ENCODE measurements at regions not wholly inside any gene's neighbourhood (a gene's known extent, or its start where the extent isn't known, plus 50 kb on each side); places are given as distances from the start of the nearest gene placed in this dataset.

DNA sequence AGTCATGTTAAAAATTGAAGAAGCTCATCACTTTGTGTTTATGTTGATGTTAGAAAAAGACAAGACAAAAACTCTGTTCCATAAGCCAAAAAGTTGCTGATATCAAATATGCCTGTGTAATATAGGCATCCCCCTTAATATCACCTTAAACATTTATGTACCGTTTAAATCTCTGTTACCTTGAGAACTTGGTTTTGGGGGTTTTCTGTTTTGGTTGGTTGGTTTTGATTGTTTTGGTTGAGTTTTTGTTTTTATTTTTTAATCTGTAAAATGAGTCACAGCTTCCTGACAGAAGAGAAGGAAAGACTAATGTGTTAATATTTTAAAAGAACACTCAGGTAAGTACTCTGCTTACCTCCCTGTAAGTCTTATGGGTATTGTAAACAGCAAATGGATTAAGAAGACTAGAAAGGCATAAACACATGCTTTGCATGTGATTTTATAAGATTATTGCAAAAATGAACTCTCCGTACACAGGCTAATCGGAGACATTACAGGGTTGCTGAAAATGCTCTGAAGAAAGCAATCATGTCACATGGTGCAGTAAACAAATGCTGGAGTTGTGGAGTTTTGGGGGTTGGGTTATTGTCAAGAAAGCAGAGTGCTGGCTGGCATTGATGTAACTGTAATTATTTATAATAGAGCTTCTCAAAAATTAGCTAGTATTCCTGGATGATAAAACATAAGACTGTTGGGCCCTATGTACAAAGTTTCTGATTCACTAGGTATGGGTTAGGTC is 69.5 kb upstream of the MBNL1 start:
- no peak for DNase-seq
- no peaks in the 10 kb centered on the region for H3K9me3 ChIP-seq (replicated peaks; ENCODE audit: control insufficient read depth, low read depth, low read length)
- H3K36me3 ChIP-seq (ENCODE audit: control insufficient read depth, insufficient read depth, low read length) = no peaks in the 10 kb centered on the region
- H3K27me3 ChIP-seq (ENCODE audit: control insufficient read depth, insufficient read depth, low read length) = no peaks in the 10 kb centered on the region
- no CpG with 5 or more reads among the region's 3 CpGs for WGBS (ENCODE audit: insufficient coverage)
- no peaks in the 10 kb centered on the region for H3K4me1 ChIP-seq (ENCODE audit: control insufficient read depth, insufficient read depth, low read length)
- H3K4me3 ChIP-seq (ENCODE audit: low read length) = no peak overlapping the region
- no peak overlapping the region for H3K27ac ChIP-seq (ENCODE audit: low read length)

DNA sequence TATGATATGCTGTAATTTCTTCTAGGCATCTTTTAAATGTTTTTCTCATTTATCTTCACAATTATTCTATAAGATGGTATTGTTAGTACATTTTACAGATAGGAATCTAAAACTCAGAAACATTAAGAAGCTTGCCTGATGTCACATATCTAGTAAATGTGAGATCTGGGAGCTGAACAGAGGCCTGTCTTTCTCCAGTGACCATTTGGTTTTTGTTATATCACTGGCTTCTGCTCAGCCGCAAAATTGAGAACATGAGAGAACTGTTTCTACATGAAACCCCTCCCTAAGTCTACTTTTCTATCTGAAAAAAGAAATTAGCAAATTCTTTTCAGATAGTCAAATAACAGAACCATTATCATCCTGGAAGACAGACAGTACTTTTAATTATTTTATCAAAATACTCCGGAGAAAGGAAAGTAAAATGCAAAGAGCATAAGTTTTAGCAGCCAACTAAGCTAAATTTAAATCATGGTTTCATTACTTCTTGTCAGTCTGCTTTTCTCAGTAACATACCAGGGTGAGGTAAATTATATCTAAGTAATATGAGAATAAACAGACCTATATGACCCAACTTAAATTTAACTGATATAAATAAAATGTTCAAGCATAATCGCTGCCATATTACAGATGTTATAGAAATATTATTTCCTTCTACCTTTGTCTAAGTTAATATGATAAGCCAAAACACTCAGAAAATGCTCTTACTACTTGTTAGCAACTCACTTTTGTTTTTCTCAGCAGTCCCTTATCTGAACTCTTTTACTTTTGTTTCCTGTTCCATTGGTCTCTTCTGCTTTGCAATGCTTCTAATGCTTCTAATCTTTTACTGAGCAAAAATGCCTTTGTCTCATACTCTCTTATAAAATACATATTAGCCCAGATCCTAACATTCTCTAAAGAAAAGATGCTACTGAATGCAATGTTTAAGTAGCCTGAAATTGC is 68.0 kb upstream of the MBNL1 start:
- Histone ChIP-seq H3K4me3 (ENCODE audit: low read length) (no peak overlapping the region), H3K4me1 (ENCODE audit: control insufficient read depth, insufficient read depth, low read length) (no peaks in the 10 kb centered on the region), H3K36me3 (ENCODE audit: control insufficient read depth, insufficient read depth, low read length) (no peaks in the 10 kb centered on the region), H3K27me3 (ENCODE audit: control insufficient read depth, insufficient read depth, low read length) (no peaks in the 10 kb centered on the region), H3K27ac (ENCODE audit: low read length) (no peak overlapping the region), H3K9me3 (replicated peaks; ENCODE audit: control insufficient read depth, low read depth, low read length) (no peaks in the 10 kb centered on the region)
- WGBS (ENCODE audit: insufficient coverage) = no CpG with 5 or more reads among the region's 3 CpGs
- DNase-seq = peak; percentile 43

DNA sequence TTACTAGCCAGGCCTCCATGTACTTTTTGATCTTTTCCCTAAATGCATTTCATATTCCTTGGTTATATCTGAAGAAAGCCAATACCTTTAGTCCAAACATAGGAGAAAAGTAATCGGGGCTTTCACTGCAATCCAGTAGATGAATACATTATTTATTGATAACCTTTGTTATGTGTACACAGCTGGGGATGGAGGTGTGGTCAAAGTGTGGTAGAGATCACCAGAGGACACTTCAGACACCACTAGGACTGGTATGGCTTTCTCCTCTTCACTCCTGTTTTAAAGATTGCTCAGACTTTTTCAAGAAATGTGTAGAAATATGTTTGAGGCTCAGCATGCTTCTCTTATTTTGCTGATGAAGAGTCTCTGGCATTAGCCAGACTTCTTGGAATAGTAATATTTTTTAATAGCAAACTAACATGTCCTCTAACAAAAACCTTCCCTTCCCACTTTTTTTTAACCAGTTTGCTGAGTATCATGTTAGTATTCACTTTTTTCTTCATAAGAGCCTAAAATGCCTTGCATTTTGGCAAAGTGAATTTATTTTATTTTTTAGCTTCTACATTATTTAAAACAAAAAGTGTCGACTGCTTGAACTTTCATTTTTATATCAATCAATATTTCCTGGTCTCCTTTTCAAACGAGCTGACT is 65.6 kb upstream of the MBNL1 start:
- H3K27ac ChIP-seq (ENCODE audit: low read length) = no peak overlapping the region
- H3K36me3 ChIP-seq (ENCODE audit: control insufficient read depth, insufficient read depth, low read length) = no peaks in the 10 kb centered on the region
- H3K9me3 ChIP-seq (replicated peaks; ENCODE audit: control insufficient read depth, low read depth, low read length) = no peaks in the 10 kb centered on the region
- no peaks in the 10 kb centered on the region for H3K4me1 ChIP-seq (ENCODE audit: control insufficient read depth, insufficient read depth, low read length)
- no peak for DNase-seq
- no peaks in the 10 kb centered on the region for H3K27me3 ChIP-seq (ENCODE audit: control insufficient read depth, insufficient read depth, low read length)
- H3K4me3 ChIP-seq (ENCODE audit: low read length) = no peak overlapping the region
- no CpG with 5 or more reads among the region's 3 CpGs for WGBS (ENCODE audit: insufficient coverage)

DNA sequence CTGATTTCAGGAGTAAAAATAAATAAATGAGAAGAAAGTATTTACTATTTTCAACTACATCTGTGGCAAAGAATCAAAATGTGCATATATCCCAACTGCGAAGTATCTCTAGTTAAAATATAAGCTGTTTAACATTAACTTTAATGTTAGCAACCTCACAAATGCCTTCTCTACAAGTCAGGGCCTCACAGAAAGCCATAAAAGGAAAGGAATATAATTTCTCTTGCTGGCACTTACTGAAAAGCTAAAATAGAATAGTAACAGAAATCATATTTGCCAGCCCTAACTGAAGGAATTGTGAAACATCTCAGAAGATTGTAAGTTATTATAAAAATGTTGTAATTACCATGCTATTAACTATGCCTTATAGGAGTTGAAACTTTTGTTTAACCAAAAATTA is 65.1 kb upstream of the MBNL1 start:
- H3K27me3 ChIP-seq (ENCODE audit: control insufficient read depth, insufficient read depth, low read length) = no peaks in the 10 kb centered on the region
- H3K9me3 ChIP-seq (replicated peaks; ENCODE audit: control insufficient read depth, low read depth, low read length) = no peaks in the 10 kb centered on the region
- no peak overlapping the region for H3K27ac ChIP-seq (ENCODE audit: low read length)
- no CpG with 5 or more reads among the region's 1 CpG for WGBS (ENCODE audit: insufficient coverage)
- H3K4me3 ChIP-seq (ENCODE audit: low read length) = no peak overlapping the region
- no peak for DNase-seq
- H3K4me1 ChIP-seq (ENCODE audit: control insufficient read depth, insufficient read depth, low read length) = no peaks in the 10 kb centered on the region
- no peaks in the 10 kb centered on the region for H3K36me3 ChIP-seq (ENCODE audit: control insufficient read depth, insufficient read depth, low read length)

DNA sequence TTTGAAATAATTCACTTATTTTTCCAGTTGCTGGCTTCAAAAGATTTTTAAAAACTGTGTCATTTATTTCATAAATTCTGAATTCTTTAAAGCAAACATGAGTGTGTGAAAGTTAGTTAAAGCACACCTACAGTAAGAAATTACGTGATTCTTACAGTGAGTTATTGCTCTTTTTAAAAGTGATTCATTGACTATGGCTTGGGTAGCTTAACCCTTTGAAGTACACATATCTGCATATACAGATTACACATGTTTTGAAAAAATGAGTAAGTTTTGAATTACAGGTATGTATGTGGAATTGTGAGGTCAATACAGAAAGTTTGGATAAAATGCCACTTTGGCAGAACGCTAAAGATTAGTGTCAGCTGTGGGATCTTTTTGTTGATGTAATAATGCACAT is 64.5 kb upstream of the MBNL1 start:
- no peaks in the 10 kb centered on the region for H3K9me3 ChIP-seq (replicated peaks; ENCODE audit: control insufficient read depth, low read depth, low read length)
- no peak overlapping the region for H3K4me3 ChIP-seq (ENCODE audit: low read length)
- H3K4me1 ChIP-seq (ENCODE audit: control insufficient read depth, insufficient read depth, low read length) = no peaks in the 10 kb centered on the region
- no peaks in the 10 kb centered on the region for H3K27me3 ChIP-seq (ENCODE audit: control insufficient read depth, insufficient read depth, low read length)
- WGBS (ENCODE audit: insufficient coverage) = no CpG with 5 or more reads among the region's 2 CpGs
- no peak overlapping the region for H3K27ac ChIP-seq (ENCODE audit: low read length)
- no peak for DNase-seq
- H3K36me3 ChIP-seq (ENCODE audit: control insufficient read depth, insufficient read depth, low read length) = no peaks in the 10 kb centered on the region

DNA sequence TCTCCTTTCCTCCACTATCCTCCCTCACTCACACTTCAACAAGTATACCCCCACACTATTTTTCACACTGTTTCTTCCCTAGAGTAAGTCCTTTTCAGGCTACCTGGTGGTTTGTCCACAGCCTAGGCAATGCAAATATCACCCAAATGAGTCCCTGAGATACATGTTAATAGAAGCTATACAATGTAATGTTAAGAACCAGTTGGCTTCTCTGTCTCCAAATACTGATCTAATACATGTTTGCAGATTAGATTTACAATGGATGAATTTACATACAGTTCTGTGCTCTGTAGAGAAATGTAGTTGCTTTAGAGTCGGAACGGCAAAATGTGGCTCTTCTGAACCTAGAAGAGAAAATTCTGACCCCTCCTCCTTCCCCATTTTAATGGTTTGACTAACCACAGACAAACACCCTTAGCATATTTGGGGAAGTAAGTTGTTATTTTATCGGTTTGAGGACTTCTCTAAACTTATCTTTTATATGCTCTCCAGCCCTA is 63.6 kb upstream of the MBNL1 start:
- peak; percentile 54 for DNase-seq
- no peaks in the 10 kb centered on the region for H3K9me3 ChIP-seq (replicated peaks; ENCODE audit: control insufficient read depth, low read depth, low read length)
- H3K36me3 ChIP-seq (ENCODE audit: control insufficient read depth, insufficient read depth, low read length) = no peaks in the 10 kb centered on the region
- H3K27me3 ChIP-seq (ENCODE audit: control insufficient read depth, insufficient read depth, low read length) = no peaks in the 10 kb centered on the region
- no peaks in the 10 kb centered on the region for H3K4me1 ChIP-seq (ENCODE audit: control insufficient read depth, insufficient read depth, low read length)
- H3K4me3 ChIP-seq (ENCODE audit: low read length) = no peak overlapping the region
- no peak overlapping the region for H3K27ac ChIP-seq (ENCODE audit: low read length)
- WGBS (ENCODE audit: insufficient coverage) = no CpG with 5 or more reads among the region's 3 CpGs

DNA sequence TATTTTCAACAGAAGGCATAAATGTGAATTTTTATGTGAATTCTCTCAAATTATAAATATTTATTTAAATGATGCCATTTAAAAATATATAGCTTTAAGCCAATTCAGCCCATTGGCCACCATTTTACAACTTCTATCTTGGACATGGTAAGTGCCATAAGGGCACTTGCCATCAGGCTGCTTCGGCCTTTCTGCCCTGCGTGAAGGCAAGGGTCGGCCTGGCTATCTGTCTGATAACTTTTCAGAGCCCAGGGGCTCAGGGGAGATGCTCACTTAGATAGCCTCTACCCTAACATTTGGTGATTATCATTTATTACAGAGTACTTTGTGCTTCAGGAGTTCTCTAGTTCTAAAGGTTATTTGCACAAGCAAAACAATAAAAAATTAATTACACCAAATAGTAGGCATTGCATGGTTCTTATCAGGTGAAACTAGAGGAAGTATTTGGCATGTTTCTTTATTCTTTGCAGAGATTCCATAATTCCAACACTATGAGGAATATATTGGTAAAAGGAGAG is 62.4 kb upstream of the MBNL1 start:
- no peaks in the 10 kb centered on the region for H3K9me3 ChIP-seq (replicated peaks; ENCODE audit: control insufficient read depth, low read depth, low read length)
- no peaks in the 10 kb centered on the region for H3K27me3 ChIP-seq (ENCODE audit: control insufficient read depth, insufficient read depth, low read length)
- H3K4me1 ChIP-seq (ENCODE audit: control insufficient read depth, insufficient read depth, low read length) = no peaks in the 10 kb centered on the region
- DNase-seq = no peak
- no peak overlapping the region for H3K4me3 ChIP-seq (ENCODE audit: low read length)
- no CpG with 5 or more reads among the region's 3 CpGs for WGBS (ENCODE audit: insufficient coverage)
- no peaks in the 10 kb centered on the region for H3K36me3 ChIP-seq (ENCODE audit: control insufficient read depth, insufficient read depth, low read length)
- H3K27ac ChIP-seq (ENCODE audit: low read length) = no peak overlapping the region

DNA sequence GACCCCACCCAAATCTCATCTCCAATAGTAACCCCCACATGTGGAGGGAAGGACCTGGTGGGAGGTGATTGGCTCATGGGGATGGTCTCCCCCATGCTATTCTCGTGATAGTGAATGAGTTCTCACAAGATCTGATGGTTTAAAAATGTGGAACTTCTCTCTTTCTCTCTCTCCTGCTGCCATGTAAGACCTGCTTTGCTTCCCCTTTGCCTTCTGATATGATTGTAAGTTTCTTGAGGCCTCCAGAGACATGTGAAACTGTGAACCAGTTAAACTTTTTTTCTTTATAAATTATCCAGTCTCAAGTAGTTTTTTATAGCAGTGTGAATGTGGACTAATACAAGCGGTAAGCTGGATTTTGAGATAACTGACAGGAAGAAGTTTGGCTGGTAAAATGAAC is 60.3 kb upstream of the MBNL1 start:
- no peak overlapping the region for H3K27ac ChIP-seq (ENCODE audit: low read length)
- H3K27me3 ChIP-seq (ENCODE audit: control insufficient read depth, insufficient read depth, low read length) = no peaks in the 10 kb centered on the region
- no peak for DNase-seq
- H3K9me3 ChIP-seq (replicated peaks; ENCODE audit: control insufficient read depth, low read depth, low read length) = no peaks in the 10 kb centered on the region
- H3K4me3 ChIP-seq (ENCODE audit: low read length) = no peak overlapping the region
- no peaks in the 10 kb centered on the region for H3K36me3 ChIP-seq (ENCODE audit: control insufficient read depth, insufficient read depth, low read length)
- WGBS (ENCODE audit: insufficient coverage) = no CpG with 5 or more reads among the region's 2 CpGs
- no peaks in the 10 kb centered on the region for H3K4me1 ChIP-seq (ENCODE audit: control insufficient read depth, insufficient read depth, low read length)

DNA sequence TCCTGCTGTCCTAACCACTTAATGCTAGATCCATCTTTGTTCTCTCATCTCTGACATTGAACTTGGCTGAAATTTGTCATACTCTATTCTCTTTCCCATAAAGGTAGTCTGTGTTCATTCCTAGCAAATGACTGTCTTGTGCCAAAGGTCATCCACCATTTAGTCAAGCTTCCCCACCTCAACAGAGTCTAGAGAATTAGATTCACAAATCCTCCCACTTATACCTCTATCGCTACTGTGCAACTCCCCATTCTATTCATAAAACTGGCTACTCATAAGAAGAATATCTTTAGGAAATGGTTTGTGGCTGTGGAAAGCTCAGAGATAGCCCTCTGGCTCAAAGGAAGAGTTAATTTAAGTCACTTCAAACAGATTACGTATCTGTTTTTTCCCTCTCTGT is 59.7 kb upstream of the MBNL1 start:
- H3K4me1 ChIP-seq (ENCODE audit: control insufficient read depth, insufficient read depth, low read length) = no peaks in the 10 kb centered on the region
- no peaks in the 10 kb centered on the region for H3K9me3 ChIP-seq (replicated peaks; ENCODE audit: control insufficient read depth, low read depth, low read length)
- DNase-seq = no peak
- no CpG with 5 or more reads among the region's 2 CpGs for WGBS (ENCODE audit: insufficient coverage)
- no peaks in the 10 kb centered on the region for H3K27me3 ChIP-seq (ENCODE audit: control insufficient read depth, insufficient read depth, low read length)
- no peaks in the 10 kb centered on the region for H3K36me3 ChIP-seq (ENCODE audit: control insufficient read depth, insufficient read depth, low read length)
- no peak overlapping the region for H3K4me3 ChIP-seq (ENCODE audit: low read length)
- no peak overlapping the region for H3K27ac ChIP-seq (ENCODE audit: low read length)

DNA sequence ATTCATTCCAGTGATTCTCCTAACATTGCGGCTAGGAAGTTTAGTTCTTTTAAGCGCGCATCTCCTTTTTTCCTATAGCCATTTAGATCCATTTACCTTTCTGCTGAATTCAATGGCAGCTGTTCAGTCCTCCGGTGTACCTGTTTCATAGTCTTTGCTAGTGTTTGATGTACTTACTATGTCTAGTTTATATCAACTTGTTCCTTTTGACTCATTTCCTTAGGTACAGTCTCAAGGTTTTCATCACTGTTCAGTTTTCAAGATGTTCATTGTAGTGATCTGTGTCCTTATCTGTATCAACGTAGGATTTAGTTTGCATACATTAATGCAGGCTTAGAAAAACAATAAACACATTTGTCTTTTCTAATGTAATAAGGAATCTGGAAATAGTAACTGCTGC is 59.0 kb upstream of the MBNL1 start:
- WGBS (ENCODE audit: insufficient coverage) = no CpG with 5 or more reads among the region's 5 CpGs

More for the DNA sequence above, 59.0 kb upstream of the MBNL1 start:
- H3K27ac ChIP-seq (ENCODE audit: low read length) = no peak overlapping the region
- H3K27me3 ChIP-seq (ENCODE audit: control insufficient read depth, insufficient read depth, low read length) = no peaks in the 10 kb centered on the region
- H3K4me1 ChIP-seq (ENCODE audit: control insufficient read depth, insufficient read depth, low read length) = no peaks in the 10 kb centered on the region
- H3K36me3 ChIP-seq (ENCODE audit: control insufficient read depth, insufficient read depth, low read length) = no peaks in the 10 kb centered on the region
- no peak overlapping the region for H3K4me3 ChIP-seq (ENCODE audit: low read length)
- DNase-seq = no peak
- H3K9me3 ChIP-seq (replicated peaks; ENCODE audit: control insufficient read depth, low read depth, low read length) = no peaks in the 10 kb centered on the region
